SU-DHL-6 (cell line): ENCODE measurements at regions not wholly inside any gene's neighbourhood (a gene's known extent, or its start where the extent isn't known, plus 50 kb on each side); places are given as distances from the start of the nearest gene placed in this dataset.

Experiments used
- H2AFZ ChIP-seq: fragments of 200-600 bp; sonication (generic); 2 replicates; pipeline ENCODE4 v1.6.1; 2014; ENCODE audit warnings: low read depth, mild to moderate bottlenecking, moderate library complexity, mixed read lengths, antibody characterized with exemption, low read length; ENCODE audit not compliant: severe bottlenecking
- H3F3A ChIP-seq: fragments of 200-600 bp; shearing (Covaris generic); 2 replicates; pipeline ENCODE4 v1.6.0; 2016; ENCODE audit warnings: antibody characterized with exemption, mild to moderate bottlenecking; ENCODE audit not compliant: insufficient read depth
- H3K27ac ChIP-seq: fragments of 200-600 bp; sonication (generic); 2 replicates; pipeline ENCODE4 v1.5.1; 2016; ENCODE audit warnings: low read depth, mild to moderate bottlenecking, low read length, moderate library complexity, mixed read lengths
- H3K27me3 ChIP-seq: fragments of 200-600 bp; sonication (generic), shearing (Covaris generic); 2 replicates; pipeline ENCODE4 v1.6.0; 2014; ENCODE audit warnings: mild to moderate bottlenecking, low read length
- H3K36me3 ChIP-seq: fragments of 200-600 bp; sonication (generic); 2 replicates; pipeline ENCODE4 v1.6.1; 2014; ENCODE audit warnings: mild to moderate bottlenecking, low read length, mixed read lengths
- H3K4me2 ChIP-seq: fragments of 300-600, 200-600 bp; shearing (Covaris generic), sonication (generic); 2 replicates; pipeline ENCODE4 v1.6.0; 2014; ENCODE audit warnings: low read length, low read depth, mild to moderate bottlenecking; ENCODE audit not compliant: poor library complexity, severe bottlenecking
- H3K4me3 ChIP-seq: fragments of 200-600 bp; sonication (generic); 2 replicates; pipeline ENCODE4 v1.5.1; 2014; ENCODE audit warnings: antibody characterized with exemption, low read length, mild to moderate bottlenecking, mixed read lengths; ENCODE audit not compliant: insufficient read depth, poor library complexity, severe bottlenecking
- H3K79me2 ChIP-seq: fragments of 200-600 bp; sonication (generic); 2 replicates; pipeline ENCODE4 v1.6.1; 2014; ENCODE audit warnings: mild to moderate bottlenecking, low read length, moderate library complexity; ENCODE audit not compliant: insufficient read depth
- H3K9ac ChIP-seq: fragments of 200-600 bp; sonication (generic); 2 replicates; pipeline ENCODE4 v1.7.0; 2014; ENCODE audit warnings: mild to moderate bottlenecking, low read length
- H3K9me2 ChIP-seq: fragments of 200-600 bp; sonication (generic); replicated peaks from 2 replicates; pipeline ENCODE4 v1.6.1; 2014; ENCODE audit warnings: low read length; ENCODE audit not compliant: insufficient read depth
- H3K9me3 ChIP-seq: fragments of 200-600 bp; sonication (generic); 2 replicates; pipeline ENCODE4 v1.6.1; 2014; ENCODE audit warnings: low read length, mixed read lengths; ENCODE audit not compliant: insufficient read depth
- H4K20me1 ChIP-seq: fragments of 200-600 bp; sonication (generic); 2 replicates; pipeline ENCODE4 v1.6.1; 2014; ENCODE audit warnings: low read depth, mild to moderate bottlenecking, antibody characterized with exemption, low read length, moderate library complexity, mixed read lengths
- EZH2phosphoT487 ChIP-seq: fragments of 200-600 bp; sonication (generic), shearing (Covaris generic); conservative IDR thresholded peaks from 2 replicates; pipeline ENCODE4 v1.6.1; 2018; ENCODE audit warnings: mild to moderate bottlenecking, antibody characterized with exemption, low read length, moderate library complexity, mixed read lengths
- TF ChIP-seq, protein P1 (sequence below): fragments of 200-600 bp; sonication (generic); IDR thresholded peaks from one replicate; pipeline ENCODE4 v1.5.1; 2017; ENCODE audit warnings: antibody characterized with exemption, mild to moderate bottlenecking, low read length, moderate library complexity; ENCODE audit not compliant: insufficient read depth, poor library complexity, severe bottlenecking

DNA sequence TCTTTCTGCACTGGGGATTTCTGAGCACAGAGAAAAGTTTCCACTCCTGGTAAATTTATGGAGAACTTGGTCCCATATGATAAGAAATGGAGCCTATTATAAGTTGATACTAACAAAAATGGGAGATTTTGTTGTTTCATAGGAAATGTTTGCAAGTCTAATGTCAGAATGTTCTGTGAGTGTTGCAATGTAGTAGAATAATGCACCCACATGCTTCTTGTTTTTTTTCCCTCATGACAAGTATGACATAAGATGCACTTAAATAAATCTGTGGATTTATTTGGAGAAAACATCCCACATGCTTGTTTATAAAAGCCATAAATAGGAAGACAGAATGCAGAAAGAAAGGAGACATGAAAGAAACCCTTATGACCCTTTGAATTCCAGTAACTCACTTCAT is 50.8 kb upstream of the KCNJ6 start:
- H3K27me3 ChIP-seq, result no peaks in the 10 kb centered on the region
- H3K9me3 ChIP-seq, result no peaks in the 10 kb centered on the region
- TF ChIP-seq EZH2phosphoT487, result no peak
- TF ChIP-seq, protein P1, sequence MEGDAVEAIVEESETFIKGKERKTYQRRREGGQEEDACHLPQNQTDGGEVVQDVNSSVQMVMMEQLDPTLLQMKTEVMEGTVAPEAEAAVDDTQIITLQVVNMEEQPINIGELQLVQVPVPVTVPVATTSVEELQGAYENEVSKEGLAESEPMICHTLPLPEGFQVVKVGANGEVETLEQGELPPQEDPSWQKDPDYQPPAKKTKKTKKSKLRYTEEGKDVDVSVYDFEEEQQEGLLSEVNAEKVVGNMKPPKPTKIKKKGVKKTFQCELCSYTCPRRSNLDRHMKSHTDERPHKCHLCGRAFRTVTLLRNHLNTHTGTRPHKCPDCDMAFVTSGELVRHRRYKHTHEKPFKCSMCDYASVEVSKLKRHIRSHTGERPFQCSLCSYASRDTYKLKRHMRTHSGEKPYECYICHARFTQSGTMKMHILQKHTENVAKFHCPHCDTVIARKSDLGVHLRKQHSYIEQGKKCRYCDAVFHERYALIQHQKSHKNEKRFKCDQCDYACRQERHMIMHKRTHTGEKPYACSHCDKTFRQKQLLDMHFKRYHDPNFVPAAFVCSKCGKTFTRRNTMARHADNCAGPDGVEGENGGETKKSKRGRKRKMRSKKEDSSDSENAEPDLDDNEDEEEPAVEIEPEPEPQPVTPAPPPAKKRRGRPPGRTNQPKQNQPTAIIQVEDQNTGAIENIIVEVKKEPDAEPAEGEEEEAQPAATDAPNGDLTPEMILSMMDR, result no peak
- no peaks in the 10 kb centered on the region for H3K36me3 ChIP-seq
- H3F3A ChIP-seq, result no peaks in the 10 kb centered on the region
- no peaks in the 10 kb centered on the region for H3K9me2 ChIP-seq
- H4K20me1 ChIP-seq, result no peaks in the 10 kb centered on the region
- H3K79me2 ChIP-seq, result no peaks in the 10 kb centered on the region
- H3K27ac ChIP-seq, result no peak overlapping the region
- no peak overlapping the region for H3K4me3 ChIP-seq
- H2AFZ ChIP-seq, result no peak overlapping the region
- no peak overlapping the region for H3K9ac ChIP-seq
- no peak overlapping the region for H3K4me2 ChIP-seq

DNA sequence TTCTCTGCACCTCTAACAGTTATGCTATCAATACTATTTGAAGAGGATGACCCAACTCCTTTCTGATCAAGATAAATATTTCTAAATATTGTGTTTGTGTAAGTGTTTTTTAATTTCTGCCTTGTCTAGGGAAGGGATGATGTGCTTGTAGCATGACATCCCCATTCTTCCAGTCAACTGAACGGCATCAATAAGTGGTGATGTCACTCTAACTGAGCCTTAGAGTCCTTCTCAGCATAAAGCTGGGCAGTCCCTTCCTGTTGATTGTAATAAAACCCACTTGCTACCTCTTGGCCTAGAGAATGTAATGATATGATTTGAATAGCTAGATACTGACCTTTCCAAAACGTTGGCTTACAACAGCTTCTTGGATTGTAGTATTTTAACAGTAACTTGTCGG is 52.5 kb upstream of the KCNJ6 start:
- Histone ChIP-seq H3K4me3 (no peak overlapping the region), H2AFZ (no peak overlapping the region), H3F3A (no peaks in the 10 kb centered on the region), H3K9me3 (no peaks in the 10 kb centered on the region), H3K9me2 (no peaks in the 10 kb centered on the region), H3K9ac (no peak overlapping the region), H3K27ac (no peak overlapping the region), H4K20me1 (no peaks in the 10 kb centered on the region), H3K27me3 (no peaks in the 10 kb centered on the region), H3K36me3 (no peaks in the 10 kb centered on the region), H3K4me2 (no peak overlapping the region), H3K79me2 (no peaks in the 10 kb centered on the region)
- no peak for TF ChIP-seq EZH2phosphoT487
- TF ChIP-seq, protein P1, result no peak

DNA sequence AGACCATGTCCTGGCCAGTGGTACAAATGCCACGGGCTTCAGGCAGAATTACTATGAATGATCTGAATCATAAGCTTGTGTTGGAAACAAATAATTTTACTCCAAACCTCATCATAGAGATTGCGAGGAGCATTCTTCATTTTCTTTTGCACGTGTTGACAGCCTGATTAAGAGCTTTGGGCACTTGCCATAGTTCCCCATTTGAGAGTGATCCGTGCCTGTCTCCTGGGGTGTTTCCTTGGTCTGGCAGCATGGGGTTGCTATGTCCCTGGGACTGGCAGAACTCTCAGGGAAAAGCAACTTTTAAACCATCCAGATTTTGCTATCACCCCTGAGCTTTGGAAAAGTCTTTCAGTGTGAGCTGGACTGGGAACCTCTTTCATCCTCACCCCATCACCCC is 54.3 kb upstream of the KCNJ6 start:
- H3K9me2 ChIP-seq, result no peaks in the 10 kb centered on the region
- no peak overlapping the region for H3K9ac ChIP-seq
- no peaks in the 10 kb centered on the region for H3K9me3 ChIP-seq
- H3K36me3 ChIP-seq, result no peaks in the 10 kb centered on the region
- no peaks in the 10 kb centered on the region for H4K20me1 ChIP-seq
- H3K27ac ChIP-seq, result no peak overlapping the region
- H3F3A ChIP-seq, result no peaks in the 10 kb centered on the region
- TF ChIP-seq, protein P1, result no peak
- TF ChIP-seq EZH2phosphoT487, result no peak
- no peak overlapping the region for H2AFZ ChIP-seq
- H3K27me3 ChIP-seq, result no peaks in the 10 kb centered on the region
- H3K4me2 ChIP-seq, result no peak overlapping the region
- no peak overlapping the region for H3K4me3 ChIP-seq
- no peaks in the 10 kb centered on the region for H3K79me2 ChIP-seq
